RWPE2 (cell line): ENCODE measurements at regions not wholly inside any gene's neighbourhood (a gene's known extent, or its start where the extent isn't known, plus 50 kb on each side); places are given as distances from the start of the nearest gene placed in this dataset.
A peak's percentile ranks its signal among the peaks of the same experiment; 100 is the strongest.

Source experiments
- ATAC-seq: fragments of 200-7000 bp; cut with Tn5 transposase; 3 replicates; pipeline ENCODE4 v1.9.1; 2021; ENCODE audit warnings: low read depth
- DNase-seq: peaks from one replicate; pipeline ENCODE4 v3.0.0-alpha.2; 2020; ENCODE audit warnings: low spot score
- H3K27ac ChIP-seq: fragments of 450-650 bp; 2 replicates; pipeline ENCODE4 v1.5.1; 2017; ENCODE audit warnings: mild to moderate bottlenecking; ENCODE audit not compliant: poor library complexity, severe bottlenecking
- H3K27me3 ChIP-seq: fragments of 250-450 bp; sonication (Bioruptor Pico); 2 replicates; pipeline ENCODE4 v1.5.1; 2021; ENCODE audit warnings: mild to moderate bottlenecking, moderate library complexity; ENCODE audit not compliant: insufficient read depth, poor library complexity, severe bottlenecking
- H3K36me3 ChIP-seq: fragments of 250-450 bp; sonication (Bioruptor Pico); 2 replicates; pipeline ENCODE4 v1.5.1; 2020; ENCODE audit warnings: low read depth, mild to moderate bottlenecking, moderate library complexity
- H3K4me1 ChIP-seq: fragments of 250-450 bp; sonication (Bioruptor Pico); 2 replicates; pipeline ENCODE4 v1.5.1; 2021; ENCODE audit warnings: mild to moderate bottlenecking, moderate library complexity; ENCODE audit not compliant: insufficient read depth, poor library complexity, severe bottlenecking
- H3K4me3 ChIP-seq: fragments of 250-450 bp; sonication (Bioruptor Pico); 2 replicates; pipeline ENCODE4 v1.5.1; 2021; ENCODE audit warnings: mild to moderate bottlenecking, moderate library complexity; ENCODE audit not compliant: severe bottlenecking
- H3K9me3 ChIP-seq: fragments of 250-450 bp; sonication (Bioruptor Pico); 2 replicates; pipeline ENCODE4 v1.5.1; 2021; ENCODE audit warnings: mild to moderate bottlenecking, moderate library complexity; ENCODE audit not compliant: severe bottlenecking
- CTCF ChIP-seq: fragments of 450-650 bp; IDR thresholded peaks from one replicate; pipeline ENCODE4 v1.5.1; 2017; ENCODE audit warnings: mild to moderate bottlenecking, moderate library complexity; ENCODE audit not compliant: poor library complexity, severe bottlenecking

GRCh38 chr22:44582016-44582415, 84.0 kb upstream of the RTL6 start:
- H3K27me3 ChIP-seq, result peaks cover 12% of the 10 kb centered on the region
- ATAC-seq (no peak), DNase-seq (peak; percentile 47)
- no peak overlapping the region for H3K4me3 ChIP-seq
- no peak overlapping the region for H3K27ac ChIP-seq
- H3K36me3 ChIP-seq, result no peaks in the 10 kb centered on the region
- no peak for TF ChIP-seq CTCF
- H3K4me1 ChIP-seq, result no peaks in the 10 kb centered on the region
- no peaks in the 10 kb centered on the region for H3K9me3 ChIP-seq

- no peak for ATAC-seq
- Histone ChIP-seq H3K9me3 (no peaks in the 10 kb centered on the region), H3K36me3 (no peaks in the 10 kb centered on the region), H3K27me3 (peaks cover 3% of the 10 kb centered on the region), H3K4me1 (no peaks in the 10 kb centered on the region), H3K4me3 (no peak overlapping the region), H3K27ac (no peak overlapping the region)
- DNase-seq, result peak; percentile 14
- TF ChIP-seq CTCF, result no peak
Measured at GRCh38 chr22:44581096-44581435, 83.0 kb upstream of the RTL6 start.

GRCh38 chr22:44580176-44581095, 82.4 kb upstream of the RTL6 start:
- Histone ChIP-seq H3K4me1 (no peaks in the 10 kb centered on the region), H3K36me3 (no peaks in the 10 kb centered on the region), H3K9me3 (no peaks in the 10 kb centered on the region), H3K27me3 (no peaks in the 10 kb centered on the region), H3K4me3 (no peak overlapping the region), H3K27ac (no peak overlapping the region)
- peak; percentile 30 for DNase-seq
- ATAC-seq, result no peak
- no peak for TF ChIP-seq CTCF

- Histone ChIP-seq H3K36me3 (no peaks in the 10 kb centered on the region), H3K4me3 (no peak overlapping the region), H3K27ac (no peak overlapping the region), H3K27me3 (no peaks in the 10 kb centered on the region), H3K9me3 (no peaks in the 10 kb centered on the region), H3K4me1 (no peaks in the 10 kb centered on the region)
- no peak for TF ChIP-seq CTCF
- DNase-seq, result peak; percentile 20
- ATAC-seq, result no peak
Measured at GRCh38 chr22:44578516-44579230, 80.6 kb upstream of the RTL6 start.

- Histone ChIP-seq H3K27me3 (no peaks in the 10 kb centered on the region), H3K4me3 (no peak overlapping the region), H3K4me1 (no peaks in the 10 kb centered on the region), H3K27ac (no peak overlapping the region), H3K36me3 (no peaks in the 10 kb centered on the region), H3K9me3 (no peaks in the 10 kb centered on the region)
- ATAC-seq, result no peak
- DNase-seq, result peak; percentile 16
- TF ChIP-seq CTCF, result no peak
Measured at GRCh38 chr22:44578110-44578457, 80.1 kb upstream of the RTL6 start.
